B cell (primary cell): ENCODE measurements at regions not wholly inside any gene's neighbourhood (a gene's known extent, or its start where the extent isn't known, plus 50 kb on each side); places are given as distances from the start of the nearest gene placed in this dataset.
"Not testable (repeated sequence)": the region's sequence is repeated elsewhere in the genome, so short reads cannot be mapped to it uniquely, and the experiment has no call there.

Source experiments
- ATAC-seq: fragments of 200-7000 bp; cut with Tn5 transposase; one replicate; pipeline ENCODE4 v1.10.0; 2021; ENCODE audit warnings: low read depth, mild to moderate bottlenecking, moderate number of reproducible peaks, moderate library complexity
- CTCF ChIA-PET: fragments of 350-600 bp; sonication (Branson Sonifier 250); formaldehyde crosslinking; loops from one replicate; lab custom pipeline; 2021; ENCODE audit warnings: antibody characterized with exemption, inconsistent platforms; lab: Charles Lee
- POLR2A ChIA-PET: fragments of 350-600 bp; sonication (Branson Sonifier 250); formaldehyde crosslinking; loops from one replicate; lab custom pipeline; 2021; ENCODE audit warnings: antibody characterized with exemption; lab: Charles Lee
- DNase-seq: peaks from one replicate; pipeline ENCODE4 v3.0.0; 2013
- H2AFZ ChIP-seq: 2 replicates; pipeline ENCODE4 v1.6.1; 2012; ENCODE audit warnings: mild to moderate bottlenecking, low read depth, low read length; ENCODE audit not compliant: insufficient read depth, poor library complexity, severe bottlenecking
- H3K27ac ChIP-seq, 2 donors: 1 replicate in 1 of 2; 2 replicates in 1 of 2; pipeline ENCODE4 v1.5.1; 2012 to 2013; ENCODE audit warnings: low read length in 2 of 2, mild to moderate bottlenecking in 2 of 2, moderate library complexity in 1 of 2
- H3K27me3 ChIP-seq, 4 experiments: fragments of 200-600 bp in 1 of 4; sonication (generic) in 1 of 4; replicated peaks in 1 of 4; 1 replicate in 2 of 4; 2 replicates in 2 of 4; pipeline versions ENCODE4 v1.6.1 to v1.7.0; 2013 to 2016; ENCODE audit warnings: low read length in 3 of 4, mild to moderate bottlenecking in 2 of 4, mixed read lengths in 1 of 4, moderate library complexity in 1 of 4; ENCODE audit not compliant: insufficient read depth in 4 of 4, control insufficient read depth in 3 of 4; ENCODE audit errors: control extremely low read depth in 1 of 4
- H3K36me3 ChIP-seq, 2 experiments: replicated peaks in 1 of 2; 1 replicate in 1 of 2; 2 replicates in 1 of 2; pipeline versions ENCODE4 v1.6.1 to v1.7.1; 2013; ENCODE audit warnings: low read length in 1 of 2; ENCODE audit not compliant: insufficient read depth in 2 of 2, control insufficient read depth in 1 of 2; ENCODE audit errors: control extremely low read depth in 1 of 2, extremely low read depth in 1 of 2
- H3K4me1 ChIP-seq, 2 donors: fragments of 200-600 bp in 1 of 2; sonication (generic) in 1 of 2; 1 replicate in 1 of 2; 2 replicates in 1 of 2; pipeline versions ENCODE4 v1.5.1 to v1.6.1; 2013 to 2017; ENCODE audit warnings: low read length in 2 of 2; ENCODE audit not compliant: control insufficient read depth in 2 of 2, insufficient read depth in 2 of 2
- H3K4me2 ChIP-seq: replicated peaks from 2 replicates; pipeline ENCODE3; 2012; ENCODE audit warnings: mild to moderate bottlenecking, low read depth, low read length; ENCODE audit not compliant: poor library complexity, severe bottlenecking
- H3K4me3 ChIP-seq, 5 experiments: fragments of 200-600 bp in 1 of 5; sonication (generic) in 1 of 5; 1 replicate in 3 of 5; 2 replicates in 2 of 5; pipeline versions ENCODE4 v1.5.1 to v1.7.0; 2011 to 2016; ENCODE audit warnings: low read length in 4 of 5, mild to moderate bottlenecking in 4 of 5, low read depth in 2 of 5, control low read depth in 1 of 5, moderate library complexity in 1 of 5; ENCODE audit not compliant: insufficient read depth in 1 of 5; ENCODE audit errors: control extremely low read depth in 1 of 5, extremely low read depth in 1 of 5
- H3K79me2 ChIP-seq: fragments of 200-600 bp; sonication (generic); one replicate; pipeline ENCODE4 v1.6.0; 2016; ENCODE audit warnings: low read length; ENCODE audit not compliant: control insufficient read depth, insufficient read depth
- H3K9ac ChIP-seq: fragments of 200-600 bp; sonication (generic); 2 replicates; pipeline ENCODE4 v1.6.1; 2017; ENCODE audit warnings: mild to moderate bottlenecking, low read length, moderate library complexity
- H3K9me3 ChIP-seq, 3 donors: one replicate each; pipeline versions ENCODE4 v1.6.1 to v1.7.1; 2013; ENCODE audit warnings: low read length in 2 of 3; ENCODE audit not compliant: control insufficient read depth in 2 of 3, insufficient read depth in 1 of 3; ENCODE audit errors: control extremely low read depth in 1 of 3
- H4K20me1 ChIP-seq: 2 replicates; pipeline ENCODE4 v1.6.0; 2012; ENCODE audit warnings: mild to moderate bottlenecking, low read length; ENCODE audit not compliant: insufficient read depth, control insufficient read depth, poor library complexity, severe bottlenecking
- H3K27ac Mint-ChIP-seq: one replicate; pipeline ENCODE4 v1.8.0; 2021; ENCODE audit warnings: mixed read lengths
- H3K27me3 Mint-ChIP-seq: one replicate; pipeline ENCODE4 v1.8.0; 2021; ENCODE audit warnings: mixed read lengths
- H3K4me1 Mint-ChIP-seq: one replicate; pipeline ENCODE4 v1.8.0; 2021; ENCODE audit warnings: mixed read lengths
- H3K4me3 Mint-ChIP-seq: one replicate; pipeline ENCODE4 v1.8.0; 2021; ENCODE audit warnings: mixed read lengths
- H3K9me3 Mint-ChIP-seq: one replicate; pipeline ENCODE4 v1.8.0; 2022; ENCODE audit warnings: mixed read lengths; ENCODE audit not compliant: insufficient read depth
- WGBS: methylation state at CpG from one replicate; pipeline ENCODE4 v1.1.5; 2013; ENCODE audit warnings: missing lambda C conversion rate; ENCODE audit not compliant: insufficient coverage; 5-methylcytosine and 5-hydroxymethylcytosine counted together
- intact Hi-C: fragments of 100-400 bp; cut with micrococcal nuclease; formaldehyde crosslinking; loops from one replicate; pipeline ENCODE4 v1.10.0; 2022

GRCh38 chr9:42463981-42464380 lies 280.5 kb downstream of the SPATA31A6 start:
- intact Hi-C loops, DNase-seq, H3K27me3 Mint-ChIP-seq, POLR2A ChIA-PET, H3K4me2 ChIP-seq, H3K4me1 ChIP-seq, H2AFZ ChIP-seq, H3K4me1 Mint-ChIP-seq, H3K36me3 ChIP-seq, H3K9ac ChIP-seq, H3K79me2 ChIP-seq, CTCF ChIA-PET, H3K4me3 Mint-ChIP-seq, H3K27me3 ChIP-seq, H3K9me3 ChIP-seq, ATAC-seq, H4K20me1 ChIP-seq, H3K27ac ChIP-seq, H3K9me3 Mint-ChIP-seq, H3K4me3 ChIP-seq, H3K27ac Mint-ChIP-seq: not testable (repeated sequence)
- WGBS: no CpG with 5 or more reads among the region's 3 CpGs

GRCh38 chr9:42470577-42470976 lies 287.1 kb downstream of the SPATA31A6 start:
- H3K4me3 Mint-ChIP-seq, H3K27ac ChIP-seq, H3K27ac Mint-ChIP-seq, H3K4me2 ChIP-seq, CTCF ChIA-PET, H3K4me1 ChIP-seq, ATAC-seq, H3K27me3 ChIP-seq, H3K36me3 ChIP-seq, H3K27me3 Mint-ChIP-seq, H3K9ac ChIP-seq, H4K20me1 ChIP-seq, H3K9me3 Mint-ChIP-seq, H3K9me3 ChIP-seq, H3K4me3 ChIP-seq, intact Hi-C loops, H3K79me2 ChIP-seq, H3K4me1 Mint-ChIP-seq, POLR2A ChIA-PET, H2AFZ ChIP-seq: not testable (repeated sequence)
- peak; percentile 32 for DNase-seq
- WGBS: 71% methylated on average over 1 of the region's 3 CpGs

GRCh38 chr9:42490989-42491388 lies 307.5 kb downstream of the SPATA31A6 start:
- ATAC-seq, H4K20me1 ChIP-seq, intact Hi-C loops, H3K4me1 Mint-ChIP-seq, CTCF ChIA-PET, H2AFZ ChIP-seq, H3K27me3 ChIP-seq, H3K4me3 Mint-ChIP-seq, H3K27me3 Mint-ChIP-seq, POLR2A ChIA-PET, H3K27ac ChIP-seq, H3K4me3 ChIP-seq, H3K27ac Mint-ChIP-seq, DNase-seq, H3K36me3 ChIP-seq, H3K4me2 ChIP-seq, H3K9me3 ChIP-seq, H3K79me2 ChIP-seq, H3K9me3 Mint-ChIP-seq, H3K9ac ChIP-seq, H3K4me1 ChIP-seq: not testable (repeated sequence)
- WGBS: no CpG with 5 or more reads among the region's 2 CpGs

- intact Hi-C loops, H3K4me1 ChIP-seq, H3K27ac Mint-ChIP-seq, DNase-seq, H3K27me3 Mint-ChIP-seq, H3K4me3 Mint-ChIP-seq, H2AFZ ChIP-seq, H3K4me1 Mint-ChIP-seq, H3K36me3 ChIP-seq, H3K27me3 ChIP-seq, H3K4me2 ChIP-seq, H3K9ac ChIP-seq, H3K9me3 Mint-ChIP-seq, H4K20me1 ChIP-seq, ATAC-seq, H3K27ac ChIP-seq, H3K79me2 ChIP-seq, H3K4me3 ChIP-seq, H3K9me3 ChIP-seq, CTCF ChIA-PET, POLR2A ChIA-PET: not testable (repeated sequence)
- 93% methylated on average over 11 of the region's 12 CpGs for WGBS
These were observed 319.3 kb downstream of the SPATA31A6 start for GRCh38 chr9:42502620-42503264.
